Epithelial cell of proximal tubule (primary cell): ENCODE measurements at regions not wholly inside any gene's neighbourhood (a gene's known extent, or its start where the extent isn't known, plus 50 kb on each side); places are given as distances from the start of the nearest gene placed in this dataset.

Experiments used
- DNase-seq: peaks from one replicate; pipeline ENCODE4 v3.0.0-alpha.2; 2011; ENCODE audit warnings: low read depth
- H3K4me3 ChIP-seq: 2 replicates; pipeline ENCODE4 v1.5.1; 2011; ENCODE audit warnings: low read depth, mild to moderate bottlenecking, low read length
- CTCF ChIP-seq: conservative IDR thresholded peaks from 2 replicates; pipeline ENCODE4 v1.5.1; 2012; ENCODE audit warnings: low read depth, mild to moderate bottlenecking, low read length

- no peak for DNase-seq
- H3K4me3 ChIP-seq, result no peak overlapping the region
- TF ChIP-seq CTCF, result no peak
Observed at GRCh38 chr11:106208760-106209159, 131.3 kb downstream of the AASDHPPT start.

- no peak for DNase-seq
- TF ChIP-seq CTCF, result no peak
- H3K4me3 ChIP-seq, result no peak overlapping the region
Observed at GRCh38 chr11:106212081-106212480, 134.6 kb downstream of the AASDHPPT start.

- no peak overlapping the region for H3K4me3 ChIP-seq
- TF ChIP-seq CTCF, result no peak
- no peak for DNase-seq
Observed at GRCh38 chr11:106216281-106216680, 138.8 kb downstream of the AASDHPPT start.

GRCh38 chr11:106217456-106217855 lies 140.0 kb downstream of the AASDHPPT start:
- TF ChIP-seq CTCF, result no peak
- no peak overlapping the region for H3K4me3 ChIP-seq
- no peak for DNase-seq

GRCh38 chr11:106218106-106218505 lies 140.6 kb downstream of the AASDHPPT start:
- no peak overlapping the region for H3K4me3 ChIP-seq
- TF ChIP-seq CTCF, result no peak
- DNase-seq, result no peak

GRCh38 chr11:106222626-106223025 lies 145.2 kb downstream of the AASDHPPT start:
- no peak for DNase-seq
- H3K4me3 ChIP-seq, result no peak overlapping the region
- TF ChIP-seq CTCF, result no peak

- no peak overlapping the region for H3K4me3 ChIP-seq
- no peak for DNase-seq
- TF ChIP-seq CTCF, result no peak
Observed at GRCh38 chr11:106224172-106224571, 146.7 kb downstream of the AASDHPPT start.
